ENCODE measurements at regions not wholly inside any gene's neighbourhood (a gene's known extent, or its start where the extent isn't known, plus 50 kb on each side); places are given as distances from the start of the nearest gene placed in this dataset.

GRCh38 chr2:136209561-136210454 is 91.9 kb upstream of the CXCR4 start:
- no peak for FAIRE-seq

- FAIRE-seq = no peak
Measured at GRCh38 chr2:136208682-136209420, 90.9 kb upstream of the CXCR4 start.

GRCh38 chr2:136207665-136208064 is 89.7 kb upstream of the CXCR4 start:
- FAIRE-seq = no peak

GRCh38 chr2:136207030-136207623 is 89.2 kb upstream of the CXCR4 start:
- FAIRE-seq = no peak

- FAIRE-seq = no peak
Measured at GRCh38 chr2:136206613-136207012, 88.7 kb upstream of the CXCR4 start.

- no peak for FAIRE-seq
Measured at GRCh38 chr2:136205615-136206014, 87.7 kb upstream of the CXCR4 start.

- no peak for FAIRE-seq
Measured at GRCh38 chr2:136204971-136205370, 87.0 kb upstream of the CXCR4 start.

- FAIRE-seq = no peak
Measured at GRCh38 chr2:136195226-136195625, 77.3 kb upstream of the CXCR4 start.

- no peak for FAIRE-seq
Measured at GRCh38 chr2:136191041-136191440, 73.1 kb upstream of the CXCR4 start.

GRCh38 chr2:136189221-136189782 is 71.4 kb upstream of the CXCR4 start:
- no peak for FAIRE-seq

GRCh38 chr2:136188086-136188485 is 70.1 kb upstream of the CXCR4 start:
- FAIRE-seq = no peak

- FAIRE-seq = no peak
Measured at GRCh38 chr2:136185981-136186776, 68.2 kb upstream of the CXCR4 start.

- FAIRE-seq = no peak
Measured at GRCh38 chr2:136183097-136183496, 65.1 kb upstream of the CXCR4 start.

- FAIRE-seq = no peak
Measured at GRCh38 chr2:136182315-136182714, 64.4 kb upstream of the CXCR4 start.

GRCh38 chr2:136179602-136179975 is 61.6 kb upstream of the CXCR4 start:
- FAIRE-seq = no peak

- FAIRE-seq = no peak
Measured at GRCh38 chr2:136178941-136179601, 61.1 kb upstream of the CXCR4 start.

- FAIRE-seq = no peak
Measured at GRCh38 chr2:136175868-136176267, 57.9 kb upstream of the CXCR4 start.

GRCh38 chr2:136175466-136175865 is 57.5 kb upstream of the CXCR4 start:
- no peak for FAIRE-seq

- FAIRE-seq = no peak
Measured at GRCh38 chr2:136173126-136173525, 55.2 kb upstream of the CXCR4 start.

GRCh38 chr2:136171223-136171622 is 53.3 kb upstream of the CXCR4 start:
- FAIRE-seq = no peak

- no peak for FAIRE-seq
Measured at GRCh38 chr2:136168720-136169119, 50.8 kb upstream of the CXCR4 start.
